Hepatocyte (in vitro differentiated cells): ENCODE measurements at regions not wholly inside any gene's neighbourhood (a gene's known extent, or its start where the extent isn't known, plus 50 kb on each side); places are given as distances from the start of the nearest gene placed in this dataset.

Source experiments
- EZH2 ChIP-seq: fragments of 200-600 bp; sonication (generic); IDR thresholded peaks from 2 replicates; pipeline ENCODE4 v1.6.1; 2016; ENCODE audit warnings: antibody characterized with exemption, mild to moderate bottlenecking, borderline replicate concordance
- TF ChIP-seq, protein P1 (sequence below): fragments of 200-600 bp; sonication (generic); IDR thresholded peaks from 2 replicates; pipeline ENCODE4 v1.5.1; 2016; ENCODE audit warnings: antibody characterized with exemption, mild to moderate bottlenecking; ENCODE audit not compliant: poor library complexity

DNA sequence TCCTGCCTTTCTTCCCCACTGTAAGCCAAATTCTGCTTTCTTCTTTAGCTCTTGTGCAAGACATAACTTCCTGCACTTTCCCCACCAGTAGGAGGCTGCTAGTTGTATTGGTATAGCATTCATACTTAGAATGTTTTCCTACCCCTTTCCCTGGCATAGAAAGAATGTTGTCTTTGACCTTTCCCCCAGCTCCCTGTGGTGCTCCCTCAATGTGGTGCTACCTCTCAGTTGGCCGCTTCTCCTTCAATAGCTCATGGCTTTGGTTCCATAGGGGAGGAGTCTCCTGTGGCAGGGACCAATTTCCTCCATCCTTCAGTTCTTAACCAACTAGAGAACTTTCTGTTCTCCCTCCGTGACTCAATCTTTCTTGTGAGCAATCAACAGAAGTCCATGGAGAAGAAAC lies 67.5 kb upstream of the AKAP13 start:
- TF ChIP-seq, protein P1, sequence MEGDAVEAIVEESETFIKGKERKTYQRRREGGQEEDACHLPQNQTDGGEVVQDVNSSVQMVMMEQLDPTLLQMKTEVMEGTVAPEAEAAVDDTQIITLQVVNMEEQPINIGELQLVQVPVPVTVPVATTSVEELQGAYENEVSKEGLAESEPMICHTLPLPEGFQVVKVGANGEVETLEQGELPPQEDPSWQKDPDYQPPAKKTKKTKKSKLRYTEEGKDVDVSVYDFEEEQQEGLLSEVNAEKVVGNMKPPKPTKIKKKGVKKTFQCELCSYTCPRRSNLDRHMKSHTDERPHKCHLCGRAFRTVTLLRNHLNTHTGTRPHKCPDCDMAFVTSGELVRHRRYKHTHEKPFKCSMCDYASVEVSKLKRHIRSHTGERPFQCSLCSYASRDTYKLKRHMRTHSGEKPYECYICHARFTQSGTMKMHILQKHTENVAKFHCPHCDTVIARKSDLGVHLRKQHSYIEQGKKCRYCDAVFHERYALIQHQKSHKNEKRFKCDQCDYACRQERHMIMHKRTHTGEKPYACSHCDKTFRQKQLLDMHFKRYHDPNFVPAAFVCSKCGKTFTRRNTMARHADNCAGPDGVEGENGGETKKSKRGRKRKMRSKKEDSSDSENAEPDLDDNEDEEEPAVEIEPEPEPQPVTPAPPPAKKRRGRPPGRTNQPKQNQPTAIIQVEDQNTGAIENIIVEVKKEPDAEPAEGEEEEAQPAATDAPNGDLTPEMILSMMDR: no peak
- TF ChIP-seq EZH2: no peak
